ENCODE measurements at regions not wholly inside any gene's neighbourhood (a gene's known extent, or its start where the extent isn't known, plus 50 kb on each side); places are given as distances from the start of the nearest gene placed in this dataset.
A peak's percentile ranks its signal among the peaks of the same experiment; 100 is the strongest.

DNA sequence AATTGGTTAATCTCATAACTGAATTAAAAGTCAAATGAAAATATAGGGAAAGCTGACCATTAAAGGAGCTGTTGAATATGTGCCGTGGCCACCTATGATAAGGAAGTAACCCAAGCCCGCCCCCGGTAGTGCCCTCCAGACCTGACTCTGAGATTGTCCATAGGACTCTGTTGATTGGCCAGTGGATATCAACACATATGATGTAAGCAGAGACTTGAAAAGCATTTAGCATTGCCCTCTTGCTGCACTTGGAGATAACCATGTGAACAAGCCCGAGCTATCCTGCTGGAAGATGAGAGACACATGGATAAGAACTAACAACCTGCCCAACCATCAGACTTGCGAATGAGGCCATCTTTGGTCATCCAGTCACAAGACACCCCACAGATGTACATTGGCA lies 83.2 kb downstream of the LINC00237 start (continued):
- TF ChIP-seq NR2C1 (IDR thresholded peaks at IDR 0.05) (no peak), NR2C1 (tag; IDR thresholded peaks at IDR 0.05) (no peak), ZNF174 (CRISPR knock-in tag; IDR thresholded peaks at IDR 0.05) (no peak), TAF9B (IDR thresholded peaks at IDR 0.05; ENCODE audit: partially characterized antibody) (no peak), FOXP1 (CRISPR knock-in tag; IDR thresholded peaks at IDR 0.05) (no peak), RFX1 (IDR thresholded peaks at IDR 0.05) (no peak), MTA3 (IDR thresholded peaks at IDR 0.05; ENCODE audit: borderline replicate concordance) (no peak), ZNF239 (CRISPR knock-in tag; IDR thresholded peaks at IDR 0.05) (no peak), MCM5 (IDR thresholded peaks at IDR 0.05; ENCODE audit: low read depth) (no peak), SRSF9 (IDR thresholded peaks at IDR 0.05; ENCODE audit: borderline replicate concordance, low read depth, low read length) (no peak), SMARCE1 (IDR thresholded peaks at IDR 0.05) (no peak), TARDBP (IDR thresholded peaks at IDR 0.05) (no peak), KDM1A (IDR thresholded peaks at IDR 0.05) (no peak), ZNF165 (CRISPR knock-in tag; IDR thresholded peaks at IDR 0.05; ENCODE audit: borderline replicate concordance) (no peak), ESRRB (CRISPR knock-in tag; IDR thresholded peaks at IDR 0.05; ENCODE audit: borderline replicate concordance) (no peak), HMGN3 (IDR thresholded peaks at IDR 0.05; ENCODE audit: borderline replicate concordance, extremely low read depth, insufficient read length, low read depth, low read length) (no peak), SMARCA4 (IDR thresholded peaks at IDR 0.05) (0 out of 2 replicates have a peak, but pooled peaks have one; percentile 25)
- TF ChIP-seq, protein P1, sequence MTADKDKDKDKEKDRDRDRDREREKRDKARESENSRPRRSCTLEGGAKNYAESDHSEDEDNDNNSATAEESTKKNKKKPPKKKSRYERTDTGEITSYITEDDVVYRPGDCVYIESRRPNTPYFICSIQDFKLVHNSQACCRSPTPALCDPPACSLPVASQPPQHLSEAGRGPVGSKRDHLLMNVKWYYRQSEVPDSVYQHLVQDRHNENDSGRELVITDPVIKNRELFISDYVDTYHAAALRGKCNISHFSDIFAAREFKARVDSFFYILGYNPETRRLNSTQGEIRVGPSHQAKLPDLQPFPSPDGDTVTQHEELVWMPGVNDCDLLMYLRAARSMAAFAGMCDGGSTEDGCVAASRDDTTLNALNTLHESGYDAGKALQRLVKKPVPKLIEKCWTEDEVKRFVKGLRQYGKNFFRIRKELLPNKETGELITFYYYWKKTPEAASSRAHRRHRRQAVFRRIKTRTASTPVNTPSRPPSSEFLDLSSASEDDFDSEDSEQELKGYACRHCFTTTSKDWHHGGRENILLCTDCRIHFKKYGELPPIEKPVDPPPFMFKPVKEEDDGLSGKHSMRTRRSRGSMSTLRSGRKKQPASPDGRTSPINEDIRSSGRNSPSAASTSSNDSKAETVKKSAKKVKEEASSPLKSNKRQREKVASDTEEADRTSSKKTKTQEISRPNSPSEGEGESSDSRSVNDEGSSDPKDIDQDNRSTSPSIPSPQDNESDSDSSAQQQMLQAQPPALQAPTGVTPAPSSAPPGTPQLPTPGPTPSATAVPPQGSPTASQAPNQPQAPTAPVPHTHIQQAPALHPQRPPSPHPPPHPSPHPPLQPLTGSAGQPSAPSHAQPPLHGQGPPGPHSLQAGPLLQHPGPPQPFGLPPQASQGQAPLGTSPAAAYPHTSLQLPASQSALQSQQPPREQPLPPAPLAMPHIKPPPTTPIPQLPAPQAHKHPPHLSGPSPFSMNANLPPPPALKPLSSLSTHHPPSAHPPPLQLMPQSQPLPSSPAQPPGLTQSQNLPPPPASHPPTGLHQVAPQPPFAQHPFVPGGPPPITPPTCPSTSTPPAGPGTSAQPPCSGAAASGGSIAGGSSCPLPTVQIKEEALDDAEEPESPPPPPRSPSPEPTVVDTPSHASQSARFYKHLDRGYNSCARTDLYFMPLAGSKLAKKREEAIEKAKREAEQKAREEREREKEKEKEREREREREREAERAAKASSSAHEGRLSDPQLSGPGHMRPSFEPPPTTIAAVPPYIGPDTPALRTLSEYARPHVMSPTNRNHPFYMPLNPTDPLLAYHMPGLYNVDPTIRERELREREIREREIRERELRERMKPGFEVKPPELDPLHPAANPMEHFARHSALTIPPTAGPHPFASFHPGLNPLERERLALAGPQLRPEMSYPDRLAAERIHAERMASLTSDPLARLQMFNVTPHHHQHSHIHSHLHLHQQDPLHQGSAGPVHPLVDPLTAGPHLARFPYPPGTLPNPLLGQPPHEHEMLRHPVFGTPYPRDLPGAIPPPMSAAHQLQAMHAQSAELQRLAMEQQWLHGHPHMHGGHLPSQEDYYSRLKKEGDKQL (CRISPR knock-in tag; IDR thresholded peaks at IDR 0.05; ENCODE audit: borderline replicate concordance): no peak
- TF ChIP-seq, protein P2, sequence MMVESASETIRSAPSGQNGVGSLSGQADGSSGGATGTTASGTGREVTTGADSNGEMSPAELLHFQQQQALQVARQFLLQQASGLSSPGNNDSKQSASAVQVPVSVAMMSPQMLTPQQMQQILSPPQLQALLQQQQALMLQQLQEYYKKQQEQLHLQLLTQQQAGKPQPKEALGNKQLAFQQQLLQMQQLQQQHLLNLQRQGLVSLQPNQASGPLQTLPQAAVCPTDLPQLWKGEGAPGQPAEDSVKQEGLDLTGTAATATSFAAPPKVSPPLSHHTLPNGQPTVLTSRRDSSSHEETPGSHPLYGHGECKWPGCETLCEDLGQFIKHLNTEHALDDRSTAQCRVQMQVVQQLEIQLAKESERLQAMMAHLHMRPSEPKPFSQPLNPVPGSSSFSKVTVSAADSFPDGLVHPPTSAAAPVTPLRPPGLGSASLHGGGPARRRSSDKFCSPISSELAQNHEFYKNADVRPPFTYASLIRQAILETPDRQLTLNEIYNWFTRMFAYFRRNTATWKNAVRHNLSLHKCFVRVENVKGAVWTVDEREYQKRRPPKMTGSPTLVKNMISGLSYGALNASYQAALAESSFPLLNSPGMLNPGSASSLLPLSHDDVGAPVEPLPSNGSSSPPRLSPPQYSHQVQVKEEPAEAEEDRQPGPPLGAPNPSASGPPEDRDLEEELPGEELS (CRISPR knock-in tag; IDR thresholded peaks at IDR 0.05; ENCODE audit: borderline replicate concordance): no peak

Data from K562 (cell line).